GM06990 (cell line): ENCODE measurements at regions not wholly inside any gene's neighbourhood (a gene's known extent, or its start where the extent isn't known, plus 50 kb on each side); places are given as distances from the start of the nearest gene placed in this dataset.

Experiments
- DNase-seq: peaks from one replicate; pipeline ENCODE4 v3.0.0-alpha.2; 2011; ENCODE audit not compliant: insufficient read length; ENCODE audit errors: extremely low read depth
- H3K27me3 ChIP-seq: replicated peaks from 2 replicates; pipeline ENCODE4 v1.6.0; 2011; ENCODE audit warnings: low read length; ENCODE audit not compliant: control insufficient read depth, insufficient read depth
- H3K36me3 ChIP-seq: 2 replicates; pipeline ENCODE4 v1.5.1; 2011; ENCODE audit warnings: low read length; ENCODE audit not compliant: control insufficient read depth, insufficient read depth
- H3K4me3 ChIP-seq: replicated peaks from 2 replicates; pipeline ENCODE4 v1.5.1; 2011; ENCODE audit warnings: low read depth, mild to moderate bottlenecking, control low read depth, low read length
- TF ChIP-seq, protein P1 (sequence below): IDR thresholded peaks from 2 replicates; pipeline ENCODE4 v1.5.1; 2011; ENCODE audit warnings: low read length, control low read depth, mild to moderate bottlenecking, inconsistent platforms; ENCODE audit not compliant: insufficient read depth, poor library complexity, severe bottlenecking

- Histone ChIP-seq H3K4me3 (no peak overlapping the region), H3K27me3 (no peaks in the 10 kb centered on the region), H3K36me3 (no peaks in the 10 kb centered on the region)
- TF ChIP-seq, protein P1, sequence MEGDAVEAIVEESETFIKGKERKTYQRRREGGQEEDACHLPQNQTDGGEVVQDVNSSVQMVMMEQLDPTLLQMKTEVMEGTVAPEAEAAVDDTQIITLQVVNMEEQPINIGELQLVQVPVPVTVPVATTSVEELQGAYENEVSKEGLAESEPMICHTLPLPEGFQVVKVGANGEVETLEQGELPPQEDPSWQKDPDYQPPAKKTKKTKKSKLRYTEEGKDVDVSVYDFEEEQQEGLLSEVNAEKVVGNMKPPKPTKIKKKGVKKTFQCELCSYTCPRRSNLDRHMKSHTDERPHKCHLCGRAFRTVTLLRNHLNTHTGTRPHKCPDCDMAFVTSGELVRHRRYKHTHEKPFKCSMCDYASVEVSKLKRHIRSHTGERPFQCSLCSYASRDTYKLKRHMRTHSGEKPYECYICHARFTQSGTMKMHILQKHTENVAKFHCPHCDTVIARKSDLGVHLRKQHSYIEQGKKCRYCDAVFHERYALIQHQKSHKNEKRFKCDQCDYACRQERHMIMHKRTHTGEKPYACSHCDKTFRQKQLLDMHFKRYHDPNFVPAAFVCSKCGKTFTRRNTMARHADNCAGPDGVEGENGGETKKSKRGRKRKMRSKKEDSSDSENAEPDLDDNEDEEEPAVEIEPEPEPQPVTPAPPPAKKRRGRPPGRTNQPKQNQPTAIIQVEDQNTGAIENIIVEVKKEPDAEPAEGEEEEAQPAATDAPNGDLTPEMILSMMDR: no peak
- DNase-seq: no peak
Observed at GRCh38 chr9:86643946-86644674, 289.9 kb upstream of the TUT7 start.

- H3K36me3 ChIP-seq: no peaks in the 10 kb centered on the region
- H3K27me3 ChIP-seq: no peaks in the 10 kb centered on the region
- no peak overlapping the region for H3K4me3 ChIP-seq
- TF ChIP-seq, protein P1: no peak
- DNase-seq: no peak
Observed at GRCh38 chr9:86642721-86643120, 288.5 kb upstream of the TUT7 start.

DNA sequence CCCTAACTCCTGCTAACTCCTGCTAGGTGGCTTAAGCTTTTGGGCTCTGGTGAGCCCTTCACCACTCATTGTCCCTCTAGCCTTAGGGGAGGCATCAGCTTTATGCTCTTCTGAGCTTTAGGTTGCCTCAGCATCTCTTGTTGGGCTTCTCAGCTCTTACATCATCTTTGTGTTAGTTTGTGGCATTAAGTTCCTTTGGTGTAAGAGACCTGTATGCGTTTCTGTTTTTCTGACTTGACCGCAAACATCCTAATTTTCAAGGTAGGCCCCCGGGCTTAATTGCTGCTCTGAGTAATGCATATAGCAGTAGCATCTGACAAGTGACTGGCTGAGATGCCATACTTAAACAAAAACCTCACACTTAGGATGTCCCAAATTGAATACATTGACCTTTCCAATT is 287.8 kb upstream of the TUT7 start:
- Histone ChIP-seq H3K27me3 (no peaks in the 10 kb centered on the region), H3K36me3 (no peaks in the 10 kb centered on the region), H3K4me3 (no peak overlapping the region)
- DNase-seq: no peak
- TF ChIP-seq, protein P1: no peak

GRCh38 chr9:86639899-86640379 is 285.7 kb upstream of the TUT7 start:
- TF ChIP-seq, protein P1: no peak
- no peak for DNase-seq
- no peaks in the 10 kb centered on the region for H3K27me3 ChIP-seq

DNA sequence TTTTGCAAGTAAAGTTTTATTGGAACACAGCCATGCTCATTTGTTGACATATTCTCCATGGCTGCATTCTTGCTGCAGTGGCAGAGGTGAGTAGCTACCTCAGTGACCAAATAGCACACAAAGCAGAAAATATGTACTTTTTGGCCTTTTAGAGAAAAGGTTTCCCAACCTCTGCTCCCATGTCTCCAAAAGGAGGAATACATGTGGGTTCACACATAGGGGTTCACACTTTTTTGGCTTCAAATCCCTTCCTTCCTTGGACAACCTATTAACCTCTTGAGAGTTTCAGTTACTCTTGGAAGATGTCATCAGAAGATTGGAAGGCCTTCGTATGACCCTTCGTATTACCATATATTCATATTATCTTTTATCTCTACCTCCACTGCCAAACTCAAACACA is 285.1 kb upstream of the TUT7 start:
- Histone ChIP-seq H3K36me3 (no peaks in the 10 kb centered on the region), H3K4me3 (no peak overlapping the region), H3K27me3 (no peaks in the 10 kb centered on the region)
- DNase-seq: no peak
- TF ChIP-seq, protein P1: no peak

More at GRCh38 chr9:86639899-86640379, 285.7 kb upstream of the TUT7 start:
- Histone ChIP-seq H3K36me3 (no peaks in the 10 kb centered on the region), H3K4me3 (no peak overlapping the region)

DNA sequence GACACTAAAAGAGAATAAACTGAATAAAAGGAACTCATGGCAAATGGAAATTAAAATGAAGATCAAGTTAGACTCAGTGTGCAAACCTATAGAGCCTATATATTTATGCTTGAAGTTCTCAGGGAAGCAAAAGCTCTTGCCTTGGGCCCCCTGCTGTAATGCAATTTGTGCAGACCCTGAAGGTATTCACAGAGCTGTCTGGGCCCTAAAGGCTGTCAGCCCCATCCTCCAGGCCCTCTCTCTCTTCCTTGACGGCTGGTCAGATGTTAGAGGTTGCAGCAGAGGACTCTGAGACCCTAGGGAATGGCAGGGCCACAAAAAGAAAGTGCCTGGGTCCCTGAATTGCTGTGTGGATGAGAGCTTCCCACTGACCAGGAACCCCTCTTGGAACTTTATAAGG is 283.9 kb upstream of the TUT7 start:
- no peaks in the 10 kb centered on the region for H3K27me3 ChIP-seq
- DNase-seq: no peak
- H3K36me3 ChIP-seq: no peaks in the 10 kb centered on the region
- TF ChIP-seq, protein P1: no peak
- H3K4me3 ChIP-seq: no peak overlapping the region
